Upper lobe of left lung (tissue), 6 donors: ENCODE measurements at regions not wholly inside any gene's neighbourhood (a gene's known extent, or its start where the extent isn't known, plus 50 kb on each side); places are given as distances from the start of the nearest gene placed in this dataset.

Source experiments
- ATAC-seq, 2 donors: fragments of 200-7000 bp; cut with Tn5 transposase; one replicate each; pipeline ENCODE4 v1.9.1; 2022; ENCODE audit warnings: mild to moderate bottlenecking in 2 of 2, moderate library complexity in 2 of 2; ENCODE audit not compliant: low FRiP score in 2 of 2
- DNase-seq, 2 donors: peaks; one replicate each; pipeline ENCODE4 v3.0.0-alpha.2; 2019 to 2020
- H3K27ac ChIP-seq, 4 donors: fragments of 200-600 bp; sonication (generic); one replicate each; pipeline ENCODE4 v1.5.1; 2016 to 2019
- H3K27me3 ChIP-seq, 4 donors: fragments of 200-600 bp; sonication (generic); one replicate each; pipeline ENCODE4 v1.5.1; 2017 to 2019
- H3K36me3 ChIP-seq, 4 donors: fragments of 200-600 bp; sonication (generic); one replicate each; pipeline ENCODE4 v1.5.1; 2016 to 2019
- H3K4me1 ChIP-seq, 4 donors: fragments of 200-600 bp; sonication (generic); one replicate each; pipeline ENCODE4 v1.5.1; 2018 to 2019
- H3K4me3 ChIP-seq, 4 donors: fragments of 200-600 bp; sonication (generic); one replicate each; pipeline ENCODE4 v1.5.1; 2017 to 2019; ENCODE audit warnings: mild to moderate bottlenecking in 2 of 4, moderate library complexity in 1 of 4
- H3K9me3 ChIP-seq, 4 donors: fragments of 200-600 bp; sonication (generic); one replicate each; pipeline ENCODE4 v1.5.1; 2018 to 2019
- CTCF ChIP-seq, 6 experiments: fragments of 450-650 bp in 4 of 6; fragments of 200-600 bp in 2 of 6; sonication (generic) in 2 of 6; IDR thresholded peaks; one replicate each; pipeline ENCODE4 v1.5.1; 2016 to 2019; ENCODE audit warnings: antibody characterized with exemption in 6 of 6
- EP300 ChIP-seq, 4 donors: sonication (generic); formaldehyde crosslinking; IDR thresholded peaks; one replicate each; pipeline ENCODE4 v1.5.1; 2017; ENCODE audit warnings: antibody characterized with exemption in 4 of 4, control low read depth in 2 of 4
- POLR2A ChIP-seq, 4 donors: fragments of 450-650 bp; IDR thresholded peaks; one replicate each; pipeline ENCODE4 v1.5.1; 2016 to 2017; ENCODE audit warnings: antibody characterized with exemption in 4 of 4, mild to moderate bottlenecking in 2 of 4
- POLR2AphosphoS5 ChIP-seq, 2 donors: sonication (generic); formaldehyde crosslinking; IDR thresholded peaks; one replicate each; pipeline ENCODE4 v1.5.1; 2017; ENCODE audit warnings: antibody characterized with exemption in 2 of 2
- WGBS, 2 donors: methylation state at CpG; one replicate each; pipeline ENCODE4 v1.1.5; 2017 to 2018; 5-methylcytosine and 5-hydroxymethylcytosine counted together
- donor health status: DM: no; HTN: no; CAD: no; lungs with moderate emphysema.
- donor health status: DM: no; HTN: yes; CAD: no; lungs with severe emphysema.

GRCh38 chr7:46745707-46746090 lies 824.6 kb upstream of the IGFBP3 start:
- TF ChIP-seq CTCF (IDR thresholded peaks at IDR 0.05) (no peak), EP300 (IDR thresholded peaks at IDR 0.05) (no peak), POLR2A (IDR thresholded peaks at IDR 0.05) (no peak), POLR2AphosphoS5 (IDR thresholded peaks at IDR 0.05) (no peak)
- H3K4me3 ChIP-seq = no peak overlapping the region
- no peaks in the 10 kb centered on the region for H3K36me3 ChIP-seq
- H3K9me3 ChIP-seq = no peaks in the 10 kb centered on the region
- no peaks in the 10 kb centered on the region for H3K4me1 ChIP-seq
- no peaks in the 10 kb centered on the region for H3K27me3 ChIP-seq
- DNase-seq (no peak), ATAC-seq (no peak)
- H3K27ac ChIP-seq = no peak overlapping the region
- WGBS, 2 donors = 65 to 73% methylated on average over 3 of the region's 3 CpGs

GRCh38 chr7:46744957-46745706 lies 824.1 kb upstream of the IGFBP3 start:
- no peak for TF ChIP-seq POLR2A (IDR thresholded peaks at IDR 0.05)
- no peak for TF ChIP-seq EP300 (IDR thresholded peaks at IDR 0.05)
- TF ChIP-seq CTCF (IDR thresholded peaks at IDR 0.05) = no peak
- no peak for TF ChIP-seq POLR2AphosphoS5 (IDR thresholded peaks at IDR 0.05)
- WGBS, 2 donors = 70 to 71% methylated on average over 6 of the region's 6 CpGs

GRCh38 chr7:46742601-46743000 lies 821.5 kb upstream of the IGFBP3 start:
- no peak for DNase-seq
- H3K36me3 ChIP-seq = no peaks in the 10 kb centered on the region
- TF ChIP-seq CTCF (IDR thresholded peaks at IDR 0.05) (no peak), POLR2AphosphoS5 (IDR thresholded peaks at IDR 0.05) (no peak), EP300 (IDR thresholded peaks at IDR 0.05) (no peak), POLR2A (IDR thresholded peaks at IDR 0.05) (no peak)
- H3K27ac ChIP-seq = no peak overlapping the region
- no peak for ATAC-seq
- H3K9me3 ChIP-seq = no peaks in the 10 kb centered on the region
- H3K4me1 ChIP-seq = no peaks in the 10 kb centered on the region
- H3K4me3 ChIP-seq = no peak overlapping the region
- H3K27me3 ChIP-seq = no peaks in the 10 kb centered on the region
- WGBS, 2 donors = 90 to 91% methylated on average over 6 of the region's 6 CpGs

More at GRCh38 chr7:46744957-46745706, 824.1 kb upstream of the IGFBP3 start:
- ATAC-seq (no peak), DNase-seq (no peak)
- H3K27ac ChIP-seq = no peak overlapping the region
- no peaks in the 10 kb centered on the region for H3K9me3 ChIP-seq
- no peaks in the 10 kb centered on the region for H3K4me1 ChIP-seq
- no peaks in the 10 kb centered on the region for H3K27me3 ChIP-seq
- no peaks in the 10 kb centered on the region for H3K36me3 ChIP-seq
- no peak overlapping the region for H3K4me3 ChIP-seq

- H3K27ac ChIP-seq = no peak overlapping the region
- H3K4me3 ChIP-seq = no peak overlapping the region
- H3K36me3 ChIP-seq = no peaks in the 10 kb centered on the region
- WGBS, 2 donors = 78 to 82% methylated on average over 4 of the region's 4 CpGs
- no peak for TF ChIP-seq POLR2A (IDR thresholded peaks at IDR 0.05)
- no peak for TF ChIP-seq POLR2AphosphoS5 (IDR thresholded peaks at IDR 0.05)
- TF ChIP-seq EP300 (IDR thresholded peaks at IDR 0.05) = no peak
- TF ChIP-seq CTCF (IDR thresholded peaks at IDR 0.05) = no peak
- H3K4me1 ChIP-seq = no peaks in the 10 kb centered on the region
- DNase-seq (no peak), ATAC-seq (no peak)
- H3K9me3 ChIP-seq = no peaks in the 10 kb centered on the region
- no peaks in the 10 kb centered on the region for H3K27me3 ChIP-seq
These were observed 821.0 kb upstream of the IGFBP3 start for GRCh38 chr7:46741938-46742540.

- DNase-seq (no peak), ATAC-seq (no peak)
- Histone ChIP-seq H3K27ac (no peak overlapping the region), H3K4me1 (no peaks in the 10 kb centered on the region), H3K4me3 (no peak overlapping the region), H3K9me3 (no peaks in the 10 kb centered on the region), H3K27me3 (no peaks in the 10 kb centered on the region), H3K36me3 (no peaks in the 10 kb centered on the region)
- 92 to 95% methylated on average over 9 of the region's 9 CpGs for WGBS, 2 donors
- TF ChIP-seq CTCF (IDR thresholded peaks at IDR 0.05) (no peak), EP300 (IDR thresholded peaks at IDR 0.05) (no peak), POLR2AphosphoS5 (IDR thresholded peaks at IDR 0.05) (no peak), POLR2A (IDR thresholded peaks at IDR 0.05) (no peak)
These were observed 820.1 kb upstream of the IGFBP3 start for GRCh38 chr7:46741181-46741580.
